T-helper 1 cell treated with Interleukin-12 subunit alpha and Interleukin-12 subunit beta and Interleukin-4 antibody, amounts not matched to agents 30 μg/mL and 1 μg/mL, for 36 hours (primary cell): ENCODE measurements at regions not wholly inside any gene's neighbourhood (a gene's known extent, or its start where the extent isn't known, plus 50 kb on each side); places are given as distances from the start of the nearest gene placed in this dataset.

Experiments
- H3K27ac Mint-ChIP-seq: one replicate; pipeline ENCODE4 v1.8.0; 2021; ENCODE audit warnings: mild to moderate bottlenecking, mixed read lengths
- H3K27me3 Mint-ChIP-seq: one replicate; pipeline ENCODE4 v1.8.0; 2021; ENCODE audit warnings: low read depth, mixed read lengths
- H3K36me3 Mint-ChIP-seq: one replicate; pipeline ENCODE4 v1.8.0; 2021; ENCODE audit warnings: low read depth, mixed read lengths
- H3K4me1 Mint-ChIP-seq: one replicate; pipeline ENCODE4 v1.8.0; 2021; ENCODE audit warnings: low read depth, mixed read lengths
- H3K4me3 Mint-ChIP-seq: one replicate; pipeline ENCODE4 v1.8.0; 2021; ENCODE audit warnings: mild to moderate bottlenecking, moderate library complexity, mixed read lengths
- H3K9me3 Mint-ChIP-seq: one replicate; pipeline ENCODE4 v1.8.0; 2021; ENCODE audit warnings: mixed read lengths

GRCh38 chr3:161770484-161771386 is 274.1 kb downstream of the OTOL1 start:
- Mint-ChIP-seq H3K36me3 (no peaks in the 10 kb centered on the region), H3K27ac (peak overlapping the region; percentile 59), H3K4me3 (no peak overlapping the region), H3K9me3 (no peaks in the 10 kb centered on the region), H3K4me1 (peaks cover 8% of the 10 kb centered on the region), H3K27me3 (no peaks in the 10 kb centered on the region)

- H3K36me3 Mint-ChIP-seq, result no peaks in the 10 kb centered on the region
- peaks cover 1% of the 10 kb centered on the region for H3K9me3 Mint-ChIP-seq
- no peaks in the 10 kb centered on the region for H3K27me3 Mint-ChIP-seq
- peaks cover 3% of the 10 kb centered on the region for H3K4me1 Mint-ChIP-seq
- H3K27ac Mint-ChIP-seq, result no peak overlapping the region
- H3K4me3 Mint-ChIP-seq, result no peak overlapping the region
These were observed 284.8 kb downstream of the OTOL1 start for GRCh38 chr3:161781381-161781780.

GRCh38 chr3:161793194-161793930 is 296.8 kb downstream of the OTOL1 start:
- no peaks in the 10 kb centered on the region for H3K27me3 Mint-ChIP-seq
- no peaks in the 10 kb centered on the region for H3K9me3 Mint-ChIP-seq
- no peak overlapping the region for H3K27ac Mint-ChIP-seq
- H3K36me3 Mint-ChIP-seq, result no peaks in the 10 kb centered on the region
- no peak overlapping the region for H3K4me3 Mint-ChIP-seq
- no peaks in the 10 kb centered on the region for H3K4me1 Mint-ChIP-seq

GRCh38 chr3:161794551-161794950 is 297.9 kb downstream of the OTOL1 start:
- H3K4me1 Mint-ChIP-seq, result no peaks in the 10 kb centered on the region

GRCh38 chr3:161796312-161796711 is 299.7 kb downstream of the OTOL1 start:
- Mint-ChIP-seq H3K27ac (no peak overlapping the region), H3K36me3 (no peaks in the 10 kb centered on the region), H3K4me3 (no peak overlapping the region), H3K4me1 (no peaks in the 10 kb centered on the region), H3K9me3 (peaks cover 7% of the 10 kb centered on the region), H3K27me3 (no peaks in the 10 kb centered on the region)

More at GRCh38 chr3:161794551-161794950, 297.9 kb downstream of the OTOL1 start:
- Mint-ChIP-seq H3K36me3 (no peaks in the 10 kb centered on the region), H3K27ac (no peak overlapping the region), H3K9me3 (peaks cover under 1% of the 10 kb centered on the region), H3K27me3 (no peaks in the 10 kb centered on the region), H3K4me3 (no peak overlapping the region)

GRCh38 chr3:161796780-161797179 is 300.2 kb downstream of the OTOL1 start:
- Mint-ChIP-seq H3K4me3 (no peak overlapping the region), H3K36me3 (no peaks in the 10 kb centered on the region), H3K27ac (no peak overlapping the region), H3K27me3 (no peaks in the 10 kb centered on the region), H3K4me1 (no peaks in the 10 kb centered on the region), H3K9me3 (peaks cover 7% of the 10 kb centered on the region)

- no peak overlapping the region for H3K27ac Mint-ChIP-seq
- H3K27me3 Mint-ChIP-seq, result no peaks in the 10 kb centered on the region
- H3K4me3 Mint-ChIP-seq, result no peak overlapping the region
- H3K36me3 Mint-ChIP-seq, result no peaks in the 10 kb centered on the region
- no peaks in the 10 kb centered on the region for H3K4me1 Mint-ChIP-seq
- H3K9me3 Mint-ChIP-seq, result peaks cover 7% of the 10 kb centered on the region
These were observed 301.4 kb downstream of the OTOL1 start for GRCh38 chr3:161798016-161798415.

GRCh38 chr3:161800985-161801559 is 304.5 kb downstream of the OTOL1 start:
- H3K4me1 Mint-ChIP-seq, result no peaks in the 10 kb centered on the region
- no peaks in the 10 kb centered on the region for H3K27me3 Mint-ChIP-seq
- no peak overlapping the region for H3K4me3 Mint-ChIP-seq
- H3K27ac Mint-ChIP-seq, result no peak overlapping the region
- peaks cover 7% of the 10 kb centered on the region for H3K9me3 Mint-ChIP-seq
- H3K36me3 Mint-ChIP-seq, result no peaks in the 10 kb centered on the region

GRCh38 chr3:161818106-161818505 is 321.5 kb downstream of the OTOL1 start:
- H3K4me3 Mint-ChIP-seq, result no peak overlapping the region
- H3K4me1 Mint-ChIP-seq, result no peaks in the 10 kb centered on the region
- no peaks in the 10 kb centered on the region for H3K27me3 Mint-ChIP-seq
- no peak overlapping the region for H3K27ac Mint-ChIP-seq
- H3K36me3 Mint-ChIP-seq, result no peaks in the 10 kb centered on the region
- no peaks in the 10 kb centered on the region for H3K9me3 Mint-ChIP-seq

GRCh38 chr3:161821591-161821990 is 325.0 kb downstream of the OTOL1 start:
- no peak overlapping the region for H3K27ac Mint-ChIP-seq
- no peaks in the 10 kb centered on the region for H3K36me3 Mint-ChIP-seq
- H3K9me3 Mint-ChIP-seq, result no peaks in the 10 kb centered on the region
- no peaks in the 10 kb centered on the region for H3K4me1 Mint-ChIP-seq
- no peak overlapping the region for H3K4me3 Mint-ChIP-seq
- no peaks in the 10 kb centered on the region for H3K27me3 Mint-ChIP-seq

- H3K36me3 Mint-ChIP-seq, result no peaks in the 10 kb centered on the region
- H3K4me3 Mint-ChIP-seq, result no peak overlapping the region
- H3K4me1 Mint-ChIP-seq, result no peaks in the 10 kb centered on the region
- H3K27me3 Mint-ChIP-seq, result no peaks in the 10 kb centered on the region
- H3K27ac Mint-ChIP-seq, result no peak overlapping the region
- no peaks in the 10 kb centered on the region for H3K9me3 Mint-ChIP-seq
These were observed 325.7 kb downstream of the OTOL1 start for GRCh38 chr3:161822291-161822690.

GRCh38 chr3:161823910-161824309 is 327.3 kb downstream of the OTOL1 start:
- H3K36me3 Mint-ChIP-seq, result no peaks in the 10 kb centered on the region
- H3K27ac Mint-ChIP-seq, result no peak overlapping the region
- no peaks in the 10 kb centered on the region for H3K9me3 Mint-ChIP-seq
- H3K4me3 Mint-ChIP-seq, result no peak overlapping the region
- H3K4me1 Mint-ChIP-seq, result no peaks in the 10 kb centered on the region
- no peaks in the 10 kb centered on the region for H3K27me3 Mint-ChIP-seq

GRCh38 chr3:161838021-161838420 is 341.4 kb downstream of the OTOL1 start:
- H3K36me3 Mint-ChIP-seq, result no peaks in the 10 kb centered on the region
- no peak overlapping the region for H3K27ac Mint-ChIP-seq
- H3K4me1 Mint-ChIP-seq, result no peaks in the 10 kb centered on the region
- H3K4me3 Mint-ChIP-seq, result no peak overlapping the region
- H3K9me3 Mint-ChIP-seq, result no peaks in the 10 kb centered on the region
- H3K27me3 Mint-ChIP-seq, result no peaks in the 10 kb centered on the region

GRCh38 chr3:161848376-161848775 is 351.8 kb downstream of the OTOL1 start:
- Mint-ChIP-seq H3K9me3 (no peaks in the 10 kb centered on the region), H3K36me3 (no peaks in the 10 kb centered on the region), H3K4me3 (no peak overlapping the region)

More at GRCh38 chr3:161848376-161848775, 351.8 kb downstream of the OTOL1 start:
- Mint-ChIP-seq H3K27me3 (no peaks in the 10 kb centered on the region), H3K4me1 (no peaks in the 10 kb centered on the region), H3K27ac (no peak overlapping the region)
